A673 (cell line): ENCODE measurements at regions not wholly inside any gene's neighbourhood (a gene's known extent, or its start where the extent isn't known, plus 50 kb on each side); places are given as distances from the start of the nearest gene placed in this dataset.

ENCODE experiments used
- EZH2 ChIP-seq: fragments of 200-600 bp; sonication (generic); IDR thresholded peaks from 2 replicates; pipeline ENCODE4 v1.6.1; 2017; ENCODE audit warnings: borderline replicate concordance, low read depth, mild to moderate bottlenecking, mixed read lengths, antibody characterized with exemption, low read length; ENCODE audit not compliant: poor library complexity, severe bottlenecking
- TF ChIP-seq, protein P1 (sequence below): fragments of 300-800, 200-600 bp; sonication (generic); conservative IDR thresholded peaks from 2 replicates; pipeline ENCODE4 v1.5.1; 2017; ENCODE audit warnings: low read depth, mild to moderate bottlenecking, antibody characterized with exemption, low read length, moderate library complexity, mixed read lengths

DNA sequence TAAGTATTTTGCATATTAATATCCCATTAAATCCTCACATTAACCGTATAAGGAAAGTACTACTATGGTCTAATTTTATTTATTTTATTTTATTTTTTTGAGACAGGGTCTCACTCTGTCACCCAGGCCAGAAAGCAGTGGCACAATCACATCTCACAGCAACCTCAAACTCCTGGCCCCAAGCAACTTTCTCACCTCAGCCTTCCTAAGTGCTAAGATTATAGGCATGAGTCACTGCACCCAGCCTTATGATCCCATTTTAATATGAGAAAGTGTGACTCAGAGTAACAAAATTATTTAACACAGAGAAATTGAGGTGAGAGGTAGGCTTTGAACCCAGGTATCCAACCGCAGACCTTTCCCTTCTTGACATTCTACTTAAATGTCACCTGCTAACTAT, 330.0 kb upstream of the POU3F3 start:
- TF ChIP-seq, protein P1, sequence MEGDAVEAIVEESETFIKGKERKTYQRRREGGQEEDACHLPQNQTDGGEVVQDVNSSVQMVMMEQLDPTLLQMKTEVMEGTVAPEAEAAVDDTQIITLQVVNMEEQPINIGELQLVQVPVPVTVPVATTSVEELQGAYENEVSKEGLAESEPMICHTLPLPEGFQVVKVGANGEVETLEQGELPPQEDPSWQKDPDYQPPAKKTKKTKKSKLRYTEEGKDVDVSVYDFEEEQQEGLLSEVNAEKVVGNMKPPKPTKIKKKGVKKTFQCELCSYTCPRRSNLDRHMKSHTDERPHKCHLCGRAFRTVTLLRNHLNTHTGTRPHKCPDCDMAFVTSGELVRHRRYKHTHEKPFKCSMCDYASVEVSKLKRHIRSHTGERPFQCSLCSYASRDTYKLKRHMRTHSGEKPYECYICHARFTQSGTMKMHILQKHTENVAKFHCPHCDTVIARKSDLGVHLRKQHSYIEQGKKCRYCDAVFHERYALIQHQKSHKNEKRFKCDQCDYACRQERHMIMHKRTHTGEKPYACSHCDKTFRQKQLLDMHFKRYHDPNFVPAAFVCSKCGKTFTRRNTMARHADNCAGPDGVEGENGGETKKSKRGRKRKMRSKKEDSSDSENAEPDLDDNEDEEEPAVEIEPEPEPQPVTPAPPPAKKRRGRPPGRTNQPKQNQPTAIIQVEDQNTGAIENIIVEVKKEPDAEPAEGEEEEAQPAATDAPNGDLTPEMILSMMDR, result no peak
- TF ChIP-seq EZH2, result no peak
